ENCODE measurements at regions not wholly inside any gene's neighbourhood (a gene's known extent, or its start where the extent isn't known, plus 50 kb on each side); places are given as distances from the start of the nearest gene placed in this dataset.

- H3K27ac ChIP-seq: no peak overlapping the region
- no peak for ATAC-seq
Measured at GRCh38 chr2:234672498-234673150, 175.7 kb upstream of the ARL4C start.

DNA sequence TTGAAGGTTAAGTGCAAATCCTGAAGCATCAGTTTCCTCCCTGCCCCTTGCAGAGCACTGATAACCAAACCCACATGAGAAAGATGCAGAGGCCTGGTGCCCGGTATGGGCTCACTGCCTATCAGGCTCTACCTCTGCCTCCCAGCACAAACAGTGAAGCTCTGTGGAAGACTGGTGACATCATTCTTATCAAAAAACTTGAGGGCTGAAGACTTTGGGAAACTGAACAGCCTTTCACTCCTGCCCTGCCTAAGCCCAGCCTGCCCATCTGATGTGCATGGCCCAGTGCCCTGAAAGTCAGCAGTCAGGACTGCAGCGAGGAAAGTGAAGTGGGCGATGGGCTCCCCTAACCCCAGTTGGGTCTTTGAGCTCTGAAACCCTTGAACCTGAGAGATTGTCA is 174.8 kb upstream of the ARL4C start:
- H3K27me3 ChIP-seq: no peaks in the 10 kb centered on the region
- intact Hi-C loops (cut with DNase I; ENCODE audit: low total_unique reads): no loop called here
- no peak for DNase-seq
- no peaks in the 10 kb centered on the region for H3K36me3 ChIP-seq
- in situ Hi-C loops (cut with MboI; ENCODE audit: low sequenced_read_pairs in 4 of 4): no loop called here
- ATAC-seq: no peak
- no peaks in the 10 kb centered on the region for H3K9me3 ChIP-seq
- H3K27ac ChIP-seq: no peak overlapping the region
- H3K4me3 ChIP-seq: no peak overlapping the region
- H3K4me1 ChIP-seq: no peaks in the 10 kb centered on the region
- TF ChIP-seq, protein P1, sequence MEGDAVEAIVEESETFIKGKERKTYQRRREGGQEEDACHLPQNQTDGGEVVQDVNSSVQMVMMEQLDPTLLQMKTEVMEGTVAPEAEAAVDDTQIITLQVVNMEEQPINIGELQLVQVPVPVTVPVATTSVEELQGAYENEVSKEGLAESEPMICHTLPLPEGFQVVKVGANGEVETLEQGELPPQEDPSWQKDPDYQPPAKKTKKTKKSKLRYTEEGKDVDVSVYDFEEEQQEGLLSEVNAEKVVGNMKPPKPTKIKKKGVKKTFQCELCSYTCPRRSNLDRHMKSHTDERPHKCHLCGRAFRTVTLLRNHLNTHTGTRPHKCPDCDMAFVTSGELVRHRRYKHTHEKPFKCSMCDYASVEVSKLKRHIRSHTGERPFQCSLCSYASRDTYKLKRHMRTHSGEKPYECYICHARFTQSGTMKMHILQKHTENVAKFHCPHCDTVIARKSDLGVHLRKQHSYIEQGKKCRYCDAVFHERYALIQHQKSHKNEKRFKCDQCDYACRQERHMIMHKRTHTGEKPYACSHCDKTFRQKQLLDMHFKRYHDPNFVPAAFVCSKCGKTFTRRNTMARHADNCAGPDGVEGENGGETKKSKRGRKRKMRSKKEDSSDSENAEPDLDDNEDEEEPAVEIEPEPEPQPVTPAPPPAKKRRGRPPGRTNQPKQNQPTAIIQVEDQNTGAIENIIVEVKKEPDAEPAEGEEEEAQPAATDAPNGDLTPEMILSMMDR (IDR thresholded peaks at IDR 0.05 in 4 of 5, conservative IDR thresholded peaks at IDR 0.05 in 1 of 5): no peak
- no peak for TF ChIP-seq POLR2A (IDR thresholded peaks at IDR 0.05)

More at GRCh38 chr2:234672498-234673150, 175.7 kb upstream of the ARL4C start:
- Histone ChIP-seq H3K36me3 (no peaks in the 10 kb centered on the region), H3K9me3 (no peaks in the 10 kb centered on the region), H3K4me1 (no peaks in the 10 kb centered on the region), H3K27me3 (no peaks in the 10 kb centered on the region), H3K4me3 (no peak overlapping the region)
- in situ Hi-C loops (cut with MboI; ENCODE audit: low sequenced_read_pairs in 4 of 4) (no loop called here), intact Hi-C loops (cut with DNase I; ENCODE audit: low total_unique reads) (no loop called here)
- DNase-seq: peak in 1 of 2 donors; percentile 25
- TF ChIP-seq POLR2A (IDR thresholded peaks at IDR 0.05): no peak
- TF ChIP-seq, protein P1 (IDR thresholded peaks at IDR 0.05 in 4 of 5, conservative IDR thresholded peaks at IDR 0.05 in 1 of 5): no peak

DNA sequence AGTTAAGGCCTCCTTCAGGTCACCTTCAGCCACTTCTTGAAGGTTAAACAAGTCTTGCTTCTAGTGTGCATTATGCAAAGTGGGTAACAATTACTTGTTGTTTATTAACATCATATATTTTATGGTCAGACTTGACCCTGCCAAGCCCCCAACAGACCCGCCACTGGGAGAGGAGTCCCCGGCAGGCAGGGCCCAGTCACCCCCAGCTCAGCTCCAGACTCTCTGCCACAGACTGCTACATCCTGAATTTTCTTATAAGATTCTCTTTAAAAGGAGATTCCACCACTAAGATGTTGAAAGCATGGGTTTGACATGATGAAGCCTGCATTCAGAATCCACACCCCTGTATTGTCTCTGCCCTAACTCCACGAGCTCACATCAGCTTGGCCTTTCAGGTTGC is 174.3 kb upstream of the ARL4C start:
- Histone ChIP-seq H3K9me3 (no peaks in the 10 kb centered on the region), H3K27me3 (no peaks in the 10 kb centered on the region), H3K27ac (no peak overlapping the region), H3K4me1 (no peaks in the 10 kb centered on the region), H3K36me3 (no peaks in the 10 kb centered on the region), H3K4me3 (no peak overlapping the region)
- in situ Hi-C loops (cut with MboI; ENCODE audit: low sequenced_read_pairs in 4 of 4): no loop called here
- TF ChIP-seq, protein P1 (IDR thresholded peaks at IDR 0.05 in 4 of 5, conservative IDR thresholded peaks at IDR 0.05 in 1 of 5): no peak
- no peak for TF ChIP-seq POLR2A (IDR thresholded peaks at IDR 0.05)
- intact Hi-C loops (cut with DNase I; ENCODE audit: low total_unique reads): no loop called here
- no peak for DNase-seq
- no peak for ATAC-seq

DNA sequence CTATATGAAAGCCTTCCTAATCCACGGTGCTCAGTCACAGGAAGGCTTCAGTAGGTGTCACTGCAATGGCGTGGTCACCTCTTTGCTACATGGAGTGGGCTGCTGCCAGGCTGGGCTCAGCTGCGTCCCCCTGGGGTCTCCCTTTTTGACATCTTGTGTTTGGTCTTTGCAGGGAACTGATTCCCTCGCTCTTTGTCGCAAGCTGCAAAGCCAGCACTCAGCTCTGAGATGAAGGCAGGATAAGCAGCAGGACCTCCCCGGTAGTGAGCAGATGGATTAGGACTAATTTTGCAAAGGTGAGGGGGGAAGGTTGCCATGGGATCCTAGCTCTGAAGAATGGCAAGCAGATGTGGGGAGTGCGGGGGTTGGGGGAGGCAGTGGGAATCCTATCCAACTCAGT is 173.9 kb upstream of the ARL4C start:
- H3K27me3 ChIP-seq: no peaks in the 10 kb centered on the region
- no peaks in the 10 kb centered on the region for H3K9me3 ChIP-seq
- DNase-seq: no peak
- H3K4me1 ChIP-seq: no peaks in the 10 kb centered on the region
- TF ChIP-seq, protein P1 (IDR thresholded peaks at IDR 0.05 in 4 of 5, conservative IDR thresholded peaks at IDR 0.05 in 1 of 5): no peak
- no peak for TF ChIP-seq POLR2A (IDR thresholded peaks at IDR 0.05)
- no peak overlapping the region for H3K27ac ChIP-seq
- H3K4me3 ChIP-seq: no peak overlapping the region
- ATAC-seq: no peak
- intact Hi-C loops (cut with DNase I; ENCODE audit: low total_unique reads) (no loop called here), in situ Hi-C loops (cut with MboI; ENCODE audit: low sequenced_read_pairs in 4 of 4) (no loop called here)
- H3K36me3 ChIP-seq: no peaks in the 10 kb centered on the region

GRCh38 chr2:234670052-234670451 is 173.2 kb upstream of the ARL4C start:
- H3K36me3 ChIP-seq: no peaks in the 10 kb centered on the region
- H3K27ac ChIP-seq: no peak overlapping the region
- intact Hi-C loops (cut with DNase I; ENCODE audit: low total_unique reads): no loop called here
- H3K27me3 ChIP-seq: no peaks in the 10 kb centered on the region
- H3K4me1 ChIP-seq: no peaks in the 10 kb centered on the region
- no peaks in the 10 kb centered on the region for H3K9me3 ChIP-seq
- no peak for ATAC-seq
- in situ Hi-C loops (cut with MboI; ENCODE audit: low sequenced_read_pairs in 4 of 4): no loop called here
- H3K4me3 ChIP-seq: no peak overlapping the region
- DNase-seq: no peak
- TF ChIP-seq POLR2A (IDR thresholded peaks at IDR 0.05): no peak
- TF ChIP-seq, protein P1 (IDR thresholded peaks at IDR 0.05 in 4 of 5, conservative IDR thresholded peaks at IDR 0.05 in 1 of 5): no peak
